Stimulated activated CD8-positive, alpha-beta memory T cell treated with anti-CD3 and anti-CD28 coated beads, Interleukin-2, amount 100 ng/mL, for 48 hours (primary cell): ENCODE measurements at regions not wholly inside any gene's neighbourhood (a gene's known extent, or its start where the extent isn't known, plus 50 kb on each side); places are given as distances from the start of the nearest gene placed in this dataset.

Experiments
- DNase-seq, 2 donors: peaks; one replicate each; pipeline ENCODE4 v3.0.0-alpha.2; 2020; ENCODE audit warnings: low read depth in 2 of 2

- no peak for DNase-seq
Observed at GRCh38 chr4:125440814-125441213, 126.1 kb downstream of the FAT4 start.

- DNase-seq, result no peak
Observed at GRCh38 chr4:125444166-125444565, 129.4 kb downstream of the FAT4 start.

- no peak for DNase-seq
Observed at GRCh38 chr4:125445525-125445924, 130.8 kb downstream of the FAT4 start.

- no peak for DNase-seq
Observed at GRCh38 chr4:125447551-125448290, 133.0 kb downstream of the FAT4 start.

GRCh38 chr4:125456075-125456474 is 141.3 kb downstream of the FAT4 start:
- no peak for DNase-seq

- DNase-seq, result no peak
Observed at GRCh38 chr4:125459531-125459930, 144.8 kb downstream of the FAT4 start.

- DNase-seq, result no peak
Observed at GRCh38 chr4:125461676-125462363, 147.1 kb downstream of the FAT4 start.

- DNase-seq, result no peak
Observed at GRCh38 chr4:125464146-125464545, 149.4 kb downstream of the FAT4 start.

- no peak for DNase-seq
Observed at GRCh38 chr4:125481334-125482045, 166.7 kb downstream of the FAT4 start.

- no peak for DNase-seq
Observed at GRCh38 chr4:125482822-125483221, 168.1 kb downstream of the FAT4 start.

- DNase-seq, result no peak
Observed at GRCh38 chr4:125483278-125483677, 168.5 kb downstream of the FAT4 start.

- DNase-seq, result no peak
Observed at GRCh38 chr4:125484912-125485311, 170.2 kb downstream of the FAT4 start.

GRCh38 chr4:125486351-125486750 is 171.6 kb downstream of the FAT4 start:
- DNase-seq, result no peak

- DNase-seq, result no peak
Observed at GRCh38 chr4:125489952-125490690, 175.4 kb downstream of the FAT4 start.

- DNase-seq, result no peak
Observed at GRCh38 chr4:125492957-125493356, 178.2 kb downstream of the FAT4 start.

GRCh38 chr4:125497861-125498260 is 183.1 kb downstream of the FAT4 start:
- no peak for DNase-seq

GRCh38 chr4:125498981-125499380 is 184.2 kb downstream of the FAT4 start:
- DNase-seq, result no peak

- DNase-seq, result no peak
Observed at GRCh38 chr4:125501090-125501489, 186.3 kb downstream of the FAT4 start.

- no peak for DNase-seq
Observed at GRCh38 chr4:125501568-125501967, 186.8 kb downstream of the FAT4 start.

- no peak for DNase-seq
Observed at GRCh38 chr4:125505621-125506020, 190.9 kb downstream of the FAT4 start.

- no peak for DNase-seq
Observed at GRCh38 chr4:125507141-125507540, 192.4 kb downstream of the FAT4 start.

- DNase-seq, result no peak
Observed at GRCh38 chr4:125511715-125512114, 197.0 kb downstream of the FAT4 start.
